RWPE2 (cell line): ENCODE measurements at regions not wholly inside any gene's neighbourhood (a gene's known extent, or its start where the extent isn't known, plus 50 kb on each side); places are given as distances from the start of the nearest gene placed in this dataset.
A peak's percentile ranks its signal among the peaks of the same experiment; 100 is the strongest.

Source experiments
- ATAC-seq: fragments of 200-7000 bp; cut with Tn5 transposase; 3 replicates; pipeline ENCODE4 v1.9.1; 2021; ENCODE audit warnings: low read depth
- DNase-seq: peaks from one replicate; pipeline ENCODE4 v3.0.0-alpha.2; 2020; ENCODE audit warnings: low spot score
- H3K27ac ChIP-seq: fragments of 450-650 bp; 2 replicates; pipeline ENCODE4 v1.5.1; 2017; ENCODE audit warnings: mild to moderate bottlenecking; ENCODE audit not compliant: poor library complexity, severe bottlenecking
- H3K27me3 ChIP-seq: fragments of 250-450 bp; sonication (Bioruptor Pico); 2 replicates; pipeline ENCODE4 v1.5.1; 2021; ENCODE audit warnings: mild to moderate bottlenecking, moderate library complexity; ENCODE audit not compliant: insufficient read depth, poor library complexity, severe bottlenecking
- H3K36me3 ChIP-seq: fragments of 250-450 bp; sonication (Bioruptor Pico); 2 replicates; pipeline ENCODE4 v1.5.1; 2020; ENCODE audit warnings: low read depth, mild to moderate bottlenecking, moderate library complexity
- H3K4me1 ChIP-seq: fragments of 250-450 bp; sonication (Bioruptor Pico); 2 replicates; pipeline ENCODE4 v1.5.1; 2021; ENCODE audit warnings: mild to moderate bottlenecking, moderate library complexity; ENCODE audit not compliant: insufficient read depth, poor library complexity, severe bottlenecking
- H3K4me3 ChIP-seq: fragments of 250-450 bp; sonication (Bioruptor Pico); 2 replicates; pipeline ENCODE4 v1.5.1; 2021; ENCODE audit warnings: mild to moderate bottlenecking, moderate library complexity; ENCODE audit not compliant: severe bottlenecking
- H3K9me3 ChIP-seq: fragments of 250-450 bp; sonication (Bioruptor Pico); 2 replicates; pipeline ENCODE4 v1.5.1; 2021; ENCODE audit warnings: mild to moderate bottlenecking, moderate library complexity; ENCODE audit not compliant: severe bottlenecking
- TF ChIP-seq, protein P1 (sequence below): fragments of 450-650 bp; IDR thresholded peaks from one replicate; pipeline ENCODE4 v1.5.1; 2017; ENCODE audit warnings: mild to moderate bottlenecking, moderate library complexity; ENCODE audit not compliant: poor library complexity, severe bottlenecking

DNA sequence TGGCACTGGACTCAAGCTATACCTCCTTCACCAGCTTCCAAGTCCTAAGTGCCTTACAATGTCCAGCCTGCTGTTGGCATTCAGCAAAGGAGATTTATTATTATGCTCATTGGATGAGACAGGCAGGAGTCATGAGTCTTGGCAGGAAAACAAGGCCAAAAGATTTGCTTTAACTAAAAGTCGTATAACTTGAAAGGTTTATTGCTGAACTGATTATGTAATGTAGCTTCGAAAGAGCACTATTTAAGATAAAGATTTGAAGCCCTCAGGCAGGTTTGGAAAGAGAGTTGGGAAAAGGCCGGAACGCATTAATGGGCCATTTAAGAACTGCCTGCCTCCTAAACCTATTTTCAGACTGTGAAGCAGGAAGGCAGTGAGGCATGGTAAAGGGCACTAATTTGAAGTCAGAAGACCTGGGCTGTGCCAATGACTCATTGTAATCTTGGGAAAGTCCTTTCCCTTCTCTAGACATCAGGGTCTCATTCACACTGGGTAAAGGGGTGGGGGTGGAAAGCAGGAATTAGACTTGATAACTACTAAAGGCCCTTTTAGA, 280.5 kb upstream of the EDA2R start:
- no peak for ATAC-seq
- no peaks in the 10 kb centered on the region for H3K4me1 ChIP-seq
- TF ChIP-seq, protein P1, sequence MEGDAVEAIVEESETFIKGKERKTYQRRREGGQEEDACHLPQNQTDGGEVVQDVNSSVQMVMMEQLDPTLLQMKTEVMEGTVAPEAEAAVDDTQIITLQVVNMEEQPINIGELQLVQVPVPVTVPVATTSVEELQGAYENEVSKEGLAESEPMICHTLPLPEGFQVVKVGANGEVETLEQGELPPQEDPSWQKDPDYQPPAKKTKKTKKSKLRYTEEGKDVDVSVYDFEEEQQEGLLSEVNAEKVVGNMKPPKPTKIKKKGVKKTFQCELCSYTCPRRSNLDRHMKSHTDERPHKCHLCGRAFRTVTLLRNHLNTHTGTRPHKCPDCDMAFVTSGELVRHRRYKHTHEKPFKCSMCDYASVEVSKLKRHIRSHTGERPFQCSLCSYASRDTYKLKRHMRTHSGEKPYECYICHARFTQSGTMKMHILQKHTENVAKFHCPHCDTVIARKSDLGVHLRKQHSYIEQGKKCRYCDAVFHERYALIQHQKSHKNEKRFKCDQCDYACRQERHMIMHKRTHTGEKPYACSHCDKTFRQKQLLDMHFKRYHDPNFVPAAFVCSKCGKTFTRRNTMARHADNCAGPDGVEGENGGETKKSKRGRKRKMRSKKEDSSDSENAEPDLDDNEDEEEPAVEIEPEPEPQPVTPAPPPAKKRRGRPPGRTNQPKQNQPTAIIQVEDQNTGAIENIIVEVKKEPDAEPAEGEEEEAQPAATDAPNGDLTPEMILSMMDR = no peak

GRCh38 chrX:66918511-66918910, 279.6 kb upstream of the EDA2R start:
- Histone ChIP-seq H3K9me3 (no peaks in the 10 kb centered on the region), H3K27me3 (no peaks in the 10 kb centered on the region), H3K4me3 (no peak overlapping the region), H3K27ac (no peak overlapping the region), H3K4me1 (no peaks in the 10 kb centered on the region), H3K36me3 (no peaks in the 10 kb centered on the region)
- TF ChIP-seq, protein P1 = no peak
- ATAC-seq = no peak
- DNase-seq = no peak

More for the DNA sequence above, 280.5 kb upstream of the EDA2R start:
- Histone ChIP-seq H3K4me3 (no peak overlapping the region), H3K27me3 (no peaks in the 10 kb centered on the region), H3K27ac (peak overlapping the region; percentile 20), H3K36me3 (no peaks in the 10 kb centered on the region), H3K9me3 (no peaks in the 10 kb centered on the region)
- no peak for DNase-seq

DNA sequence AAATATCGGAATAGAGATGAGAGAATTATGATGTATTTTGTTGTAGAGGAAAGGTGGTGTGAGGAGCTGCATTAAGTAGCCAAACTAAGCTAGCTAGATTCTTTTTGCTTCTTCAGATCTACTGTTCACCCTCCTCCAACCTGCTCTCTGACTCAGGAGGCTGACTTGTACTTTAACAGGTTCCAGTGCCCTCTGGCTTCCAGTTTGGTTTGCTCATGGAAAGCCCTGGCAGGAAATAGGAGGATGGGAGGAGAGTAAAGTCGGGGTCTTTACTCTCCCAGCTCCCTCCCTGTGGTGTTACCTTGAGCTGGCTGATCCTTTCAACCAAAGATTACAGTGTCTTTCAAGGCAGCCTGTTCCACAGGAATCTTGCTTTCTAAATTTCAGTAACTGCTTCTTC, 277.0 kb upstream of the EDA2R start:
- Histone ChIP-seq H3K27ac (no peak overlapping the region), H3K27me3 (no peaks in the 10 kb centered on the region), H3K4me1 (no peaks in the 10 kb centered on the region), H3K36me3 (no peaks in the 10 kb centered on the region), H3K4me3 (no peak overlapping the region), H3K9me3 (no peaks in the 10 kb centered on the region)
- ATAC-seq (no peak), DNase-seq (no peak)
- TF ChIP-seq, protein P1 = no peak

DNA sequence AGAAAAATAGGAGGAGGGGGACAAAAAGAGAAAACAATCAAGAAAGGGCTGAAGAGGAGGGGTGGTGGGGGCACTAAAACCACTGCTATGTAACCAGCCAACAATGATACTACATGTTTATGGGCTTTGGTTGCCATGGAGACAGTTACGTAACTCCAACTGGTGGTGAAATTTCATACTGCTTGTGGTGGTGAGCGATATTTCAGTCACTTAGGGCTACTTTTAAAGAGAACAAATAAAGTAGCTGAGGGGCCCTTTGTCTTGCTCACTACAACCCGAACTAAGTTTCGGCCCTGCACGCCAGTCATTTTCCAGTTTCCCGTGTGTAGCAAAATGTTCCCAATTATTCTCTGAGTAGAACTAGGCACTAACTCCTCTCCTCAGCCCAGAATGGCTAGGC, 275.2 kb upstream of the EDA2R start:
- no peaks in the 10 kb centered on the region for H3K27me3 ChIP-seq
- no peak overlapping the region for H3K4me3 ChIP-seq
- H3K27ac ChIP-seq = no peak overlapping the region
- H3K36me3 ChIP-seq = no peaks in the 10 kb centered on the region
- DNase-seq = no peak
- no peaks in the 10 kb centered on the region for H3K9me3 ChIP-seq
- TF ChIP-seq, protein P1 = no peak
- no peaks in the 10 kb centered on the region for H3K4me1 ChIP-seq
- ATAC-seq = no peak

DNA sequence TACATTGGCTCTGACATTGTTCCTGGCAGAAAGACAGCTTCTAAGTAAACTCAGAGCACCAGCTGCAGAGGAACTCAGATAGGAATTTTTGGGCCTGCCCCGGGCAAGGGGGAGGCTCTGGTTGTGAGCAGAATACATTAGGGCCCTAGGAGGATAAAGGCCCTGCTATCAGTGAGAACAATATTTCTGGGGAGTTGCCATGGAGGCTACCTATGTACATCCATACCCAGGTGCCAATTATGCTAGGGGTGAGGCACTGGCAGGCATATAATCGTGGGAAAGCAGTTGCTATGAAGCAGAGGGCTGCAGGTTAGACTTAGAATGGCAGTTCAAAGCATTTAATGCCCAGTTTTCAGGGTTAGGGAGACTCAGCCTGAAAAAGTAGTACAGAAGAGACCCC, 273.5 kb upstream of the EDA2R start:
- H3K27ac ChIP-seq = no peak overlapping the region
- H3K4me3 ChIP-seq = no peak overlapping the region
- no peaks in the 10 kb centered on the region for H3K27me3 ChIP-seq
- no peak for DNase-seq
- H3K36me3 ChIP-seq = no peaks in the 10 kb centered on the region
- ATAC-seq = no peak
- TF ChIP-seq, protein P1 = no peak
- no peaks in the 10 kb centered on the region for H3K4me1 ChIP-seq
- no peaks in the 10 kb centered on the region for H3K9me3 ChIP-seq
